ENCODE measurements at regions not wholly inside any gene's neighbourhood (a gene's known extent, or its start where the extent isn't known, plus 50 kb on each side); places are given as distances from the start of the nearest gene placed in this dataset.

GRCh38 chr1:59008599-59009347 is 224.9 kb upstream of the JUN start:
- TF ChIP-seq EGR1 (IDR thresholded peaks at IDR 0.05) (no peak), RAD21 (IDR thresholded peaks at IDR 0.05; ENCODE audit: low read depth) (no peak), MAX (IDR thresholded peaks at IDR 0.05) (0 out of 2 replicates have a peak, but pooled peaks have one; percentile 16), CEBPB (IDR thresholded peaks at IDR 0.05) (no peak), FOXM1 (IDR thresholded peaks at IDR 0.05; ENCODE audit: borderline replicate concordance, low read depth) (no peak), YY1 (IDR thresholded peaks at IDR 0.05; ENCODE audit: low read depth) (no peak), TEAD4 (IDR thresholded peaks at IDR 0.05) (no peak), NFIC (IDR thresholded peaks at IDR 0.05) (no peak), TAF1 (IDR thresholded peaks at IDR 0.05; ENCODE audit: low read depth) (no peak), EP300 (IDR thresholded peaks at IDR 0.05; ENCODE audit: borderline replicate concordance) (no peak)
- TF ChIP-seq, protein P1, sequence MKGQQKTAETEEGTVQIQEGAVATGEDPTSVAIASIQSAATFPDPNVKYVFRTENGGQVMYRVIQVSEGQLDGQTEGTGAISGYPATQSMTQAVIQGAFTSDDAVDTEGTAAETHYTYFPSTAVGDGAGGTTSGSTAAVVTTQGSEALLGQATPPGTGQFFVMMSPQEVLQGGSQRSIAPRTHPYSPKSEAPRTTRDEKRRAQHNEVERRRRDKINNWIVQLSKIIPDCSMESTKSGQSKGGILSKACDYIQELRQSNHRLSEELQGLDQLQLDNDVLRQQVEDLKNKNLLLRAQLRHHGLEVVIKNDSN (IDR thresholded peaks at IDR 0.05) = no peak

Measured in Ishikawa (cell line).